ENCODE measurements at regions not wholly inside any gene's neighbourhood (a gene's known extent, or its start where the extent isn't known, plus 50 kb on each side); places are given as distances from the start of the nearest gene placed in this dataset.

DNA sequence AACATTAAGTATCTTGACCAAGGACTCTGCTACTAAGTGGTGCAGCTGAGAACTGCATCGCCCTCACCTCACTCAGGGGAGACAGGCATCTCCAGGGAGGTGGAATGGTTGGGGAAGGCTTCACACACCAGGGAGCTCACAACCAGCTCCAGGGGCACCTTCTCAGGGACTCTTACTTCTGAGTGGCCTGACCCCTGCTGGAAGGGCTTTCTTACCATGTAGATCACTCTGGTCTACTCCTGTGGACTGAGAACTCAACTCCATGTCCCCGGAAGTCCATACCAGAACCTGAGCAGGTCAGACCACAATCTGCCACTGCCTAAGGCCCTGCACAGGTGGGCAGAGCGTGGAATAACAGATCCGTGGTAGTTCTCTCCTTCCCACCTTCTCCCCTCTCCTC lies 140.5 kb downstream of the TLE3 start:
- no peak for DNase-seq

DNA sequence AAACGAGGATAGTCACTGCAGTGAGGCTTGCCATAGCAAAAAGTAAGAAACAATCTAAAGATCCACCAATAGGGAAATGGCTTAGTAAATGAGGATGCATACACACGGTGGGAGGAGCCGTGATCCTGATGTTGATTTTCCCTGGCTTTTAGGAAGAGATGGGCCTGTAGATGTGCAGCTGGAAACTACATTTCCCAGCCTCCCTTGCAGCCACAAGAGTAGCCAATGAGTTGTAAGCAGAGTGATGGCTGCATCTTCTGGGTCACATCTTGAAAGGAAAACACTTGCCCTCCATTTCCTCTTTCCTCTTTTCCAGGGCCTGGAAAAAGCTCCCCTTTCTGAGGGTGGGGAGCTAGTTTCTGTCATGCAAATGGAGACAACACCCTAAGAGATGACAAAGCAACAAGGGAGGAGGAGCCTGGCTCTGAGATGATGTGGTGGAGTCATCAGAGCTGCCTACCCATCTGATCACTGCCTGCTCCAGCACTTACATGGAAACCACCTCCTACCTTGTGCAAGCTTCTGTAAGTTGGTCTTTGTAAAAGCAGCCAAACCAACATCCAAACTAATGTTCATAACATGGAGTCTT lies 139.1 kb downstream of the TLE3 start:
- no peak for DNase-seq

DNA sequence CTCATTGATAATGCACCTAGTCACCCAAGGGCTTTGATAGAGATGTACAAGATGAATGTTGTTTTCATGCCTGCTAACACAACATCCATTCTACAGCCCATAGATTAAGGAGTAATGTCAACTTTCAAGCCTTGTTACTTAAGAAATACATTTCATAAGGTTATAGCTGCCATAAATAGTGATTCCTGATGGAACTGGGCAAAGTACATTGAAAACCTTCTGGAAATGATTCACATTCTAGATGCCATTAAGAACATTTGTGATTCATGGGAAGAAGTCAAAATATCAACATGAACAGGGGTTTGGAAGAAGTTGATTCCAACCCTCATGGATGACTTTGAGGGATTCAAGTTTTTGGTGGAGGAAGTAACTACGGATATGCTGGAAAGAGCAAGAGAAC lies 135.2 kb downstream of the TLE3 start:
- DNase-seq: no peak

DNA sequence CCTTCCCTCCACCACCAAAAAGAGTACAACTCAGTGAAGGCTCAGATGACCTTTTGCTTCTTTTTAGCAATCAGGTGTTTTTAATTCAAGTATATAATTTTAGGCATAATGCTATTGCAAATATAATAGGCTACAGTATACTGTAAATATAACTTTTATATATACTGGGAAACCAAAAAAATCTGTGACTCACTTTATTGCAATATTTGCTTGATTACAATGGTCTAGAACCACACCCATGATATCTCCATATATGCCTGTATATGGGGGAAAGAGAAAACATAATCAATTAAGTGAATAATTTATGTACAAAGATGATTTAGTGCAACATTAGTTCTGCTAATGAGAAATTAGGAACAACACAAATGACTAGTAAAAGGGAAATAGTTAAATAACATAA lies 134.3 kb downstream of the TLE3 start:
- DNase-seq: no peak

DNA sequence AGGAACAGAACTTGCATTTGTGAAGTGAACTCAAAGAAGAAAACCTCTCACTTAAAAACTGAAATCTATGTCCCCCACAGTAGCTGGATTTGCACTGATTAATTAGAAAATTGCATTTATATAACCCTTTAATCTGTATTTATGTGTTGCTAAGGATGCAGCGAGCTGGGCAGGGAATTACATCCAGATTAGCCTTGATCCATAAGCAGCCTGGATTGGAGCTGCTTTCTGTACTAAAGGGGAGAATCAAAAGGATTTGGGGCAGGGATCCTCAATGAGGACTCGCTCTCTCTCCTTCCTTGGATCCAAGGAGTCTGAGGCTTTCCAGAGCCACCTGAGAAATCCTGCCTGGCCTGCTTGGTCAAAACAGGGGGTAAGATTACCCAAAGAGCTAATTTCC lies 125.9 kb downstream of the TLE3 start:
- DNase-seq: no peak

DNA sequence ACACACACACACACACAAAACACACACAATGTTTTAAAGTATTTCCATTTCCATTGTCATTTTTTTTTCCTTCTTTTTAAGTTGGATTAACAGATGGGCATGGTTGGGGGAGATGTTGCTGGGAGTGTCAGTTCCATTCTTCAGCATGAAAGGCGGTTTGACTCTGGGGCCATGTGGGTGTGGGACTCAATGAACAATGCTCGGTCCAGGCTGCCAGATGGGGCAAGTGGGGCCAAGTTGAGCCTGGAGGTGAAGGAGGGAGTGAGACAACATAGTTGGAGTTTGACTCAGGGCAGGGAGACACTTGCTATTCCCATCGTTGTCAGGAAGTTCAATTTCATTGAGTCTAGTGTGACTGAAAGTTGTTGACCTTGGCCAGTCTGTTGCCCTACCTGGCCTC lies 125.3 kb downstream of the TLE3 start:
- no peak for DNase-seq

DNA sequence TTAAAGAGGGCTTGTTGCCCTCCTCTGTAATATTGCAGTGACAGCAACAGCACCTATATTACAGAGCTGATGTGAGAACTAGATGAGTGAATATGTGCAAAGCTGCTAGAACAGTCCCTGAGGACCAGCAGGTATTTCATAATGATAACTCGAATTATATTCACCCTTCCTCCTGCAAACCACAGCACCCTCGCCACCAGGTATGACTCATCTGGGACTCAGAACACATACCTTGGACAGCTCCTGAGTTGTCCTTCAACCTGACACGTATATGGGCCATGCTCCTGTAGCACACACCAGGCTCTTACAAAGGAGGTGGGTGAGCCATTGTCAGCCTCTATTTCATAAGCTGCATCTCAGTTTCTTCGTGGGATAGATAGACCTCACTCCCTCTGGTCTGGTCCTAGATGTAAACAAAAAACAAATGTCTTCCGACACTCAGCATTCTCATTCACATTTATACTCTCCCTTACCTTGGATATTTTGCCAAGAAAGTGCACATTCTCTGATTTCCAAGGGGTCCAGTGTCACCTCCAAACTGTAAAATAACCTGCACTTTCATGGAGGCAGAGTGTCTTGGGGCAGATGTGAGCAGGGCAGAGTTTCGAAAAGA lies 124.5 kb downstream of the TLE3 start:
- peak; percentile 48 for DNase-seq

DNA sequence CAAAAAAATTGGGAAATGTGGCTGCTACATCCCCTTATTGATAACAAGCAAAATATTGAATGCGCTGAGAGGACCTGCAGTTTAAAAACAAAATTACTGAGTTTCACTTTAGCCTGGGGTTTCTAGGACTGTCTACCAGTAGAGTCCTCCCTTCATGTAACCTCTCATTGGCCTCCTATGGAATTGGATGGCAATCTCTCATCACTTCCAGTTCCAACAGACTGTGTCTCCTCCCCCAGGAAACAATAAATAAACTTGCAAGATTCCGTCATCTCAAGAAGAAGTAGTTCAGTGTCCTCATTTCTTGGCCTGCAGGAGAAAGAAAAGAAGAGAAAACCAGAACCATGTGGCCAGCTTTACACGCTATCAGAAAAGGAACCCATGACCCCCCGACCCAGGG lies 123.8 kb downstream of the TLE3 start:
- no peak for DNase-seq

DNA sequence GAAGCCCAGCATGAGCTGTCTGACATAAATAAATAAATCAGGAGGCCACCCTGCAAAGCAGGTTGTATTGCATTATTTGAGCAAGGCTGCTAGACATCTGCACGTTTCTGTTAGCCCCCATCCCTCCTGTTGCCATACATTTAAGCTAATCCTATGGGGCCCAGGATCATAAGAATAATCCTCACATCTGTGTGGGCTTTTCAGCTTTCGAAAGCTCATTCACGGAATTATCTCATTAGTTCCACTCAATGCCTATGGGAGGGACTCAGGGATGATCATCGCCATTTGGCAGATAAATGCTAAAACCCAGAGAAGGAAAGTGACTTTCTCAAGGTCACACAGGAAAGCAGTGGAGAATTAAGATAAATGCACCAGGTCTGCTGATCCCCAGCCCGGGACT lies 123.4 kb downstream of the TLE3 start:
- no peak for DNase-seq

DNA sequence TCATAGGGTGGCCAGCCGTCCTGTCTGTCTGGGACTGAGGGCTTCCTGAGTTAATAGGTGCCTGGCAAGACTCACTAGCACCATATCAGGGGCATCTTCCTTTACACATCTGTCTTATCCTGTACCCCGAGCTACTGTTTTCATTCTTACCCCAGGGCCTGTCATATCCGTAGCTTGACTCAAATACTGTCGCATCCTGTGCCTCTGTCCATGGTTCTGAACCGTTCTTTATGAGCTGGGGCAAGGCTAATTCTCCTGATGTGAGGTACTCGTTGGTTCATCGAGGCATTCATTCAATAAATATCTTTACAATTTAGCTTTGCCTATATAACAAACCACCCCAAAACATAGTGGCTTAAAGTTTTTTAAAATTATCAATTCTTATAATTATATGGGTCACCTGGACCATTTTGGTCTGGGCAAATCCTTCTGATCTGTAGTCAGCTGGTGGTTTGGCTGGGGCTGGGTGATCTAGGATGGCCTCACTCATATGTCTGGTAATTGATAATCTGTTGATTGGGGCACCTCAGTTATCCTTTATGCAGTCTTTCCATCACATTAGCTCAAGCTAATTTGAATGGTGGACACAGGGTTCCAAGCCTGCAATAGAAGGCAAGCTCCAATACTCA lies 121.2 kb downstream of the TLE3 start:
- DNase-seq: peak; percentile 56

DNA sequence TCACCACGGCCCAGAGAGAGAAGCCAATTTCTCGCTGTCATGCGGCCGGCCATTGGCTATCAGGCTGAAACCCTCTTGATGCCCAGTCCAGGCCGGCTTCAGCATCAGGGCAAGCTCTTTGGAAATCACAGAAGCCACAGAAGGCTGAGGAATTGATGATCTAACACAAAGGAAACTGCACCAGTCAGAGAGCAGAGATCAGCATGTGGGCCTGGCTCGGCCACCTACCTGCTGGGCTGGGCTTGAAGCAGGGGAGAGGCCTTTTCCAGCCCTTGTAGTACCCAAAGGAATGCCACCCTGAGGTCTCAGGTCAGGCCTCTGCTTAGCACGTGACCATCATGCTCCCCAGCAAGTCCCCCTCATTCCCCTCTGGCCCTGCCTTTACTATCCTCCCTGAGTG lies 119.1 kb downstream of the TLE3 start:
- DNase-seq: no peak

DNA sequence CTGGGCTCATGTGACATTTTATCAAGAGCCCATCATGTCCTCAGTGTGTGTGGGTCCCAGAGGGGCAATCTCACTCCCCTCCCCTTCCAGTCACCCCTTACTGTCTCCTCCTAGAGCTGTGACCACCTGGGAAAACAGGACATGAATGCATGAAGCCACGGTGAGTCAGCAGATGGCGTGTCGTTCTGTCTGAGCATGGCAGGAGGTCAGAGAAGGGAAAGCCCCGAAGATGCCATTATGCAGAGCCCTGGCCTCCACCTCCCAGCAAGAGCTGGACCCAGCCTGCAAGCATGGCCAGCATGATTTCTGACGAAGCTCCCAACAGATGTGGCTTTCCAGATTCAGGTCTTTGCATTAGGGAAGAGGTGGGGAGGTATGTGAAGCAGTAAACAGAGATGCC lies 118.5 kb downstream of the TLE3 start:
- no peak for DNase-seq

DNA sequence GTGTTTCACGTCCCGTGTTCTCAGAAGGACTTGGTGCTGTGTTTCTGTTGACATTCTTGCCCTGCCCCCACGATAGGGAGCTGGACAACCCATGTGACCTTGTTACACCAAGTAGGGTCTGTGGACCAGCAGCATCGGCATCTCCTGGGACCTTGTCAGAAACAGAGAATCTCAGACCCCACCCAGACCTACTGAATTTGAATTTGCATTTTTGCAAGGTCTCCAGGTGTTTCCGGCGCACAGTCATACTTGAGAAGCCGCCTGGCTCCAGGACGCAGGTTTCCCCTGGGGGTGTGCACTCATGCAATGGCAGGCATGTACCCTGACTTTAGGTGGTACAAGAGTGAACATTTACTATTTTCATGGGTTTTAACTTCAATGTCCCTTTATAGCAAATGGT lies 117.9 kb downstream of the TLE3 start:
- DNase-seq: no peak

DNA sequence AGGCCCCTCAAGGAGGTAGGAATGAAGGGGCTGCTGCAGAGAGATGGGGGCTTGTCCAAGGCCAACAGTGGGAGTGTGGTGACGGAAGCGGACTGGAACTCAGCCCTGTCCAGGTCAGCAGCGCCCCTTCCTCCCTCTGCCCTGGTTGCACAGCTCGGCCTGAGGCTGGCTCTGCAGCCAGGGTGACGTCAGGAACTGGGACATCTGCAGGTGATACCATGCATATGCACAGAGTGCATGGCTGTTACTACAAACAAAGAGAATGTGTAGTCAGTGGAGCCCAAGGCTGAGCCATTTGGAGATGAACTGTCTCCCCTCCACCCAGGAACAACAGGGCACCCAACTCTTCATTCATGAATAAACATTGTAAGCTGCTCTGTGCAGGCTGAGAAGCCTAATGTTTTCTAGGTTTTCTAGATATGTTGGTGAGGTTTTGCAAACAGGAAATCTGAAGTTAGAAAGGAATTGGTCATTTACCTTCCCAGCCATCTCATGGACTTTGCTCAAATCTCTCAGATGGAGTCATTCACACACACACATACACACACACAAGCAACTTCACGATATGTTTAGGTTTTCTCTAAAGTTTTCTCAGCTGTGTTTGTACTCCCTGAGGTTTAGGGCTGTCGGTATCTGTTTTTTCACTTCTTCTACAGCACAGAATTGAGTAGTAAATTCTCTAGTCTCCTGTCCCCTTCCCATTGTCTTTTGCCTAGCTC lies 117.2 kb downstream of the TLE3 start:
- DNase-seq: no peak

DNA sequence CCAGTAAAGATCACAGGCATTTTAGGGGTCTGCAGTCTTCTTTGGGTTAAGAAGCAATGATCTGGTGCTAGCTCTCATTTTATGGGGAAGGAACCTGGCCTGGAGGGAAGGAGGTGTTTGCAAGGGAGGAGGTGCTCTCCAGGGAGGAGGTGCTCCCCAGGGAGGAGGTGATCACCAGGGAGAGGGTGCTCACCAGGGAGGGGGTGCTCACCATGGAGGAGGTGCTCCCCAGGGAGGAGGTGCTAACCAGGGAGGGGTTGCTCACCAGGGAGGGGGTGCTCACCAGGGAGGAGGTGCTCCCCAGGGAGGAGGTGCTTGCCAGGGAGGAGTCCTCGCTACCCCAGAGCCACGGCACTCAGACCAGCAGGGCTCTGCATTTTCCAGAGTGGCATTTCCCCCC lies 115.7 kb downstream of the TLE3 start:
- DNase-seq: no peak

DNA sequence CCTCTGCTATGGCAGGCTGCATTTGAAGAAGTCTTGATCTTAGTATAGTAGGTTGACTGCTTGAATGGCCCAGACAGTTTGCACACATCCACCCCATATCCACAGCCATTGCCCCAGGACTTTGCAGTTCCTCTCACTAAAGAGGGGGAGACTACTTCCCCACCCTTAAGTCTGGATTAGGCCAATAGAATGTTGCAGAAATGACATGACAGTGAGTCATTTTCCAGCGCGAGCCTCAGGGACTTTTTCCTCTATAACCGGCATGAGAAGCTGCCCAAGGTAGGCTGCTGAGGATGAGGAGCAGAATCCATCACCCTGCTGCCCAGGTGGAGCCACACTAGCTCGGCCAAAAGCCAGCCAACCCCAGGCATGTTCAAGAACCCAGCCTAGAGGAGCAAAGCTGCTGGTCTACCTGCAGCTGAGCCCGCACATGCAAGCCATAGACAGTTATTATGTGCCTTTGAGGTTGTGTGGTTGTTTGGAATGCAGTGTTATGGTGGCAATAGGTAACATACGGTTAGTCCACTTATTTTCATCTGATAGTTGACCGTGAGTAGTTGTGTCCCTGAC lies 113.9 kb downstream of the TLE3 start:
- DNase-seq: peak; percentile 11

DNA sequence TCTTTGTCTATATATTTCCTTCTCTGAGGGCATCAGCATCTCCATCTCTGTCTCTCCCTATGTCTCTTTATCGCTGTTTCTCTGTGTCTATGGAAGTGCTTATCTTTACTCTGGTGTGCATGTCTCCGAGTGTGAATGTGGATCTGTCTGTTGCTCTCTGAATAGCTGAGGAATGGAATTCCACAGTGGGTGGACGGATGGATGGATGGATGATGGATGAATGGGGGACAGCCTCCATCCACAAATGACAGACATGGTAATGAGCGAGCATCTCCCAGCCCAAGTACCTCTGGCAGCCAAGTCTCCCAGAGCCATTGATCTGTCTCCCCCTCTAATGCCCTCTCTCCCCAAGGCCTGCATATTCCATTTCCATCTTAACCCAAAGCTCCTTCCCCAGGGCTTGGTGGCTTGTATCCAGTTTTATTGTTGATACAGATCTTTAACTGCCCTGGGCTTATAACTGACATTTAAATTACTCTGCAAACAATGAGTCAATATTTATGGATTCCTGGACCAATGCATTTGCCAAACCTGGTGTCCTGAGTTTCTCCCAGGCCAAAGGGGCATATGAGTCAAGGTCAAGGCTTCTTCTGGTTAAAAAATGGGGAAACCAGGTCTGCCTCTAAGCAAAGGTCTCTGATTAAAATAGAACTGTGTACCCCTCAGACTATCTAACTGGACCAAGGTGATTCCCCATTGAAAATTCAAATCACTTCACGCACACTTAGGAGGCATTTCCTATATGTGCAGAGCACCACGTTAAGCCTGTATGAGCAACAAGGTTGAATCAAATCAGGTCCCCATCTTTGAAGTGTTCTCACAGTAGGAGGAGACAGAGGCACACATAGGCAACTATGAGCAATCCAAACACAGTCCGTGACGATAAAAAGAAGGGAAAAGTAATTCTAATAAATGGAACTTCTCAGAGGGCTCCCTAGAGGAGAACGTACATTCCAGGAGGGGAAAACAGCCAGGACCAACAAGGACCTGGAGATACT lies 109.9 kb downstream of the TLE3 start:
- no peak for DNase-seq

DNA sequence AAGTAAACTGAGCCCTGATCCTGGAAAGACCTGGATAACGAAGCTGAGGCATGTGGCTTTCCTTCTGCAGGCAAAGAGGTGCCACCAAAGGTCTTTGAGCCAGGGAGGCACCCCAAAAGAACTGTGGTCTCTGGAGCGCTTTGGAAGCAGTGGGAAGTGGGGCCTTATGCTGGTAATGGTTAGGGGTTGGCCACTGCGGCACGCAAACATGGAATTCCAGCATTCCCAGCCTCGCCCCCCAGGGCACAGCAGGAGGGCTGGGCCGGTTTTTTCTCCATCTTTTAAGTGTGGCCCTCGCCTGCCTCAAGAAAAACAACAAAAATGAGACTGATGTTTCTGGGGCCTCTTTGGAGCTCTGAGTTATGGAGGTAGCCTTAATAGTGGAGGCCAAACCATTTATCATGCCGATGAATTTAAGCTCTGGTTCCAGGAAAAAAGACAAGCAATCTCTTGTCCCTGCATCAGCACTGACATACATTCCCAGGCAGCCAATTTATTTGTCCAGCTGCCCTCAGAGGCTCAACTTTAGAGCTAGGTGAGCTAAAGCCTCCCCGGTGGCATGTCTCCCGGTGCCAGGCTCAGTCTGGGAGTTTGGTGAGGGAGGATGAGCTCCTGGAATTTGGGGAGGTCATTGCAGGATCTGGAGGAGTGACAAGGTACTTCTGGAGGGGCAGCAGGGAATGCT lies 109.0 kb downstream of the TLE3 start:
- DNase-seq: no peak

DNA sequence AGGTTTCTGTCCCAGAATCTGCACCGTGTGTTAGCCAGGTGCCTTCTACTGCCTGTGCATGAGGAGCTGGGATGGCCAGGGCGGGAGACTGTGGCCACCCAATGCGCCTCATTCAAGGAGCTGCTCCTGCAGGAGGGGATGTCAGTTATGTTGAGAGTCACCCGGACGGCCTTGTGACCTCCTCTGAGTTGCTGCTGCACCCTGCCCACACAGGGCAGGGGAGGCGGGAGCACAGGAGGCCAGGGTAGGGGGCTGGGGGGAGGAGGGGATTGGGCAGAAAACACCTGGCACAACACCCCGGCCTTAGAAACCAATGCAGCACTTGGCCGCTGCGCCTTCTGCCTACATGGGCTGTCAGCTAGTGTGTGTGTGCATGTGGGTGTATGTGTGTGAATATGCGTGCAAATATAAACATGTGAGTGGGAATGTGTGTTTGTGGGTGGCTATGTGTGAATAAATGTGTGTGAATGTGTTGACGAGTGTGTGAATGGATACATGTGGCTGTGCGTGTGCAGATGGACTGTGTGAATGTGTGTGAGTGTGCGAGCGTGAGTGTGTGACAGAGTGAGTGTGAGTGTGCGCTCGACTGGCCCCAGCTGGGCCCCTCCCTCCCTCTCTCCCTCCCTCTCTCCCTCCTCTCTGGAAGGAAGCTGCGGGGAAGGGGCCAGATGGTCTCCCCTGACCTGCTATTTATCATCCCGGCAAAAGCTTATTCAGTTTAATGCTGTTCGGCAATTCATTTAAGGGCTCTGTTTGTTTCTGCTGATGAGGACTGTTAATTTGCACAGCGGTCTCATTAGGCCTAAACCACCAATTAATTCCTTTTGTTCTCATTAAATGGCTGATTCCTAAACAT lies 106.9 kb downstream of the TLE3 start:
- no peak for DNase-seq

DNA sequence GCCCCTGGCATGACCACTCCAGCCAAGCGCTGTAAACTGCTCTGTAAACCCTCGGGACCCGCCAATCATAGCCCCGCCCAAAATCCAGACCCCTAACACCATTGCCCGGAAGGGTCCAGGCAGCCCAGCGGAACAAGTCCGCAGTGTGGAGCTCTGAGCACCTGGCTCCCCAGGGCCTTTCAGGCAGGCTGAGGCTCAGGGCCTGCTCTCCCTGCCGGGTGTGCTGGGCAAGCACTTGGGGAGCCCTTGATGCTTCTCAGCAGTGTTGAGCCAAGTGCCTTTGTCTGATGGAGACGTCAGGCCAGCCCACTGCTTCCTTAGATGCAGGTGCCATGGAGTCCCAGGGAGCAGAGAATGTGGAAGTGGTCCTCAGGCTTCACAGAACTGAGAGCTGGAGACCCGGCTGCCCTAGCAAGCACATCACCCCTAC lies 106.2 kb downstream of the TLE3 start:
- DNase-seq: no peak

DNA sequence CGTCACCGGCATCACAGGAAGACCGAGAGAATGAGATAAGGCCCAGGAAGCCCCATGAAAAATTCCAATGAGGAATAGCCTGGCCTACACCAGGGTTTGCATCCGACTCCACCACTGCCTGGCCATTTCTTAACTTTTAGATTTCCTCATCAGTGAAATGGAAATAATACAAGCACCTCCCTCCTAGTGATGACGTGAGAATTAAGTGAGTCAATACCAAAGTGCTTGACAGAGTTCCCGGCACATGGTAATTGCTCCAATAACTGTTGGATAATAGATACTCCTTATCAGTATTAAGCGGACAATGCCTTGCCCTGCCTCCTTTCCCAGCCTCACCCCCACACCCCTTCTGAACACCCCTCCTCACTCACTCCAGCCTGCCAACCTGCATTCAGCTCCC lies 105.4 kb downstream of the TLE3 start:
- no peak for DNase-seq

Measured in fibroblast of skin of abdomen (primary cell).